ENCODE measurements at regions not wholly inside any gene's neighbourhood (a gene's known extent, or its start where the extent isn't known, plus 50 kb on each side); places are given as distances from the start of the nearest gene placed in this dataset.

DNA sequence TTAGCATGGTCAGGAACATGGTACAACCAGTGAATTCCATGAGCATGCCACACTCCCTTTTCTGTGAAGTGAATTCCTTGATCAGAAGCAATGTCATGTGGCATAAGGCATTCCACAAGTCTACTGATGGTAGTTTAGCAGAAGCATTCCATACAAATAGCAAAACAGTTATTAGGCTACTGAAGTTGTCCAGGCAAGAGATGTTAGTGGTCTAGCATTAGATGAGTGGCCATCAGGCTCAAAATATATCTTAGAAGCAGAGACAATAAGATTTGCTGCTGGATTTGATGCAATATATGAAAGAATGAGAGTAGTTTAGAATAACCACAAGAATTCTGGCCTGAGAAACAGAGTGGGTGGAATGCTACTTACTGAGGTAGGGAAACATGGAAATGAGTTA, 355.3 kb upstream of the NRXN1 start:
- in situ Hi-C loops (cut with MboI; ENCODE audit: low sequenced_read_pairs in 4 of 4) (no loop called here), intact Hi-C loops (cut with DNase I; ENCODE audit: low total_unique reads) (no loop called here)
- H3K4me1 ChIP-seq: no peaks in the 10 kb centered on the region
- no peak overlapping the region for H3K27ac ChIP-seq
- H3K36me3 ChIP-seq: no peaks in the 10 kb centered on the region
- no peak overlapping the region for H3K4me3 ChIP-seq
- ATAC-seq: no peak
- no peak for DNase-seq
- H3K9me3 ChIP-seq: no peaks in the 10 kb centered on the region
- no peaks in the 10 kb centered on the region for H3K27me3 ChIP-seq
- no peak for TF ChIP-seq POLR2A (IDR thresholded peaks at IDR 0.05)
- TF ChIP-seq, protein P1, sequence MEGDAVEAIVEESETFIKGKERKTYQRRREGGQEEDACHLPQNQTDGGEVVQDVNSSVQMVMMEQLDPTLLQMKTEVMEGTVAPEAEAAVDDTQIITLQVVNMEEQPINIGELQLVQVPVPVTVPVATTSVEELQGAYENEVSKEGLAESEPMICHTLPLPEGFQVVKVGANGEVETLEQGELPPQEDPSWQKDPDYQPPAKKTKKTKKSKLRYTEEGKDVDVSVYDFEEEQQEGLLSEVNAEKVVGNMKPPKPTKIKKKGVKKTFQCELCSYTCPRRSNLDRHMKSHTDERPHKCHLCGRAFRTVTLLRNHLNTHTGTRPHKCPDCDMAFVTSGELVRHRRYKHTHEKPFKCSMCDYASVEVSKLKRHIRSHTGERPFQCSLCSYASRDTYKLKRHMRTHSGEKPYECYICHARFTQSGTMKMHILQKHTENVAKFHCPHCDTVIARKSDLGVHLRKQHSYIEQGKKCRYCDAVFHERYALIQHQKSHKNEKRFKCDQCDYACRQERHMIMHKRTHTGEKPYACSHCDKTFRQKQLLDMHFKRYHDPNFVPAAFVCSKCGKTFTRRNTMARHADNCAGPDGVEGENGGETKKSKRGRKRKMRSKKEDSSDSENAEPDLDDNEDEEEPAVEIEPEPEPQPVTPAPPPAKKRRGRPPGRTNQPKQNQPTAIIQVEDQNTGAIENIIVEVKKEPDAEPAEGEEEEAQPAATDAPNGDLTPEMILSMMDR (IDR thresholded peaks at IDR 0.05 in 4 of 5, conservative IDR thresholded peaks at IDR 0.05 in 1 of 5): no peak

DNA sequence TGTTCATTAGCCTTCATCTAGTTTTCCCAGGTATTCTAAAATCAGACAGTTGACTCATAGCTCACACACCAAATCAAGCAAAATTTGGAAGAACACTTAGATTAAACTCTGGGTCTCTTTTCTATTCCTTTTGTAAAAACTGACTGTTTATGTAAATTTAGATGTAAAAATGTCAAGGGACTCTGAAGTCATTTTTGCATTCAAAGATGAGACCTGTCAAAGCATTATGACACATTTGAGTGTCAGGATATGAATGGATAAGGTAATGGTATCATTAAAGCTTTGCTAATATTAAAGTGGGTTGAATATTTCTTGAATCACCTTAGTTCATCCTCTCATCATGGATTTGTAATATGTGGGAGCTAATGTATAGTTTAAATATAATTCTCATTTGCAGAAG, 348.1 kb upstream of the NRXN1 start:
- Histone ChIP-seq H3K27me3 (no peaks in the 10 kb centered on the region), H3K27ac (no peak overlapping the region), H3K4me1 (no peaks in the 10 kb centered on the region), H3K36me3 (no peaks in the 10 kb centered on the region), H3K9me3 (no peaks in the 10 kb centered on the region), H3K4me3 (no peak overlapping the region)
- ATAC-seq: no peak
- intact Hi-C loops (cut with DNase I; ENCODE audit: low total_unique reads) (no loop called here), in situ Hi-C loops (cut with MboI; ENCODE audit: low sequenced_read_pairs in 4 of 4) (no loop called here)
- no peak for TF ChIP-seq POLR2A (IDR thresholded peaks at IDR 0.05)
- TF ChIP-seq, protein P1 (IDR thresholded peaks at IDR 0.05 in 4 of 5, conservative IDR thresholded peaks at IDR 0.05 in 1 of 5): no peak
- DNase-seq: no peak

DNA sequence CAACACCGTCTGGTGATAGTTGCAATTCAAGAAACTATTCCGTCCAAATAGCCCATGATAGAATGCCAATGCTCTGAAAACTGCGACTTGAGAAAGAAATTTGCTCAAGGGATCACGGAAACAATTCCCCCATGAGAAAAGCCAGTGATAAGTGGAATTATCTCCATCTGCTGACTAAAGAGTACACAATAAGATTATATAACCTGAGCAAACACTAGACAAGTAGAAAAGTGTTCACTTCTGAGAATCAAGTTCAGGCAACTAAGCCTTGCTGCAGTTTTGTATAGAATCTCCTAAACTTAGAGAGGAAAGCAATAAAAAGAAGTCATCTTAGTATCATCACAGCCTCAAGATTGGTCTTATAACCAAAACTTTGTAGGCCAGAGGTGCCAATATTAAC, 336.3 kb upstream of the NRXN1 start:
- in situ Hi-C loops (cut with MboI; ENCODE audit: low sequenced_read_pairs in 4 of 4): no loop called here
- intact Hi-C loops (cut with DNase I; ENCODE audit: low total_unique reads): no loop called here
- Histone ChIP-seq H3K4me1 (no peaks in the 10 kb centered on the region), H3K9me3 (no peaks in the 10 kb centered on the region), H3K36me3 (no peaks in the 10 kb centered on the region), H3K27me3 (no peaks in the 10 kb centered on the region), H3K27ac (no peak overlapping the region), H3K4me3 (no peak overlapping the region)
- DNase-seq (no peak), ATAC-seq (no peak)
- no peak for TF ChIP-seq POLR2A (IDR thresholded peaks at IDR 0.05)
- TF ChIP-seq, protein P1 (IDR thresholded peaks at IDR 0.05 in 4 of 5, conservative IDR thresholded peaks at IDR 0.05 in 1 of 5): no peak

DNA sequence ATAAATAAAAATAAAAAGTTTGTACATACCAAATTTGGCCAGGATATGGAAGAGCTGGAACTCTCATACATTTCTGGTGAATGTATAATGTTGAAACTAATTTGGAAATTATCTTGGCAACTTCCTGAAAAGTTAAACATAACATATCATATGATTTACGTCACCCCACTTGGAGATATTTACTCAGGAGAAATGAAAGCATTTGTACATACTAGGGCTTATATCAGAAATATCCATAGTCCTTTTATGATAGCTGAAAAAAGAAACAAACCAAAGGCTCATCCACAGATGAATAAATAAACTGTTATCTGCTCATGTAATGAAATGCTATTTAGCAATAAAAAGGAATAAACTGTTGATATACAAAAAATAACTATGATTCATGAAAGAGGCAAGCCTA, 318.2 kb upstream of the NRXN1 start:
- H3K27ac ChIP-seq: no peak overlapping the region
- no peak for ATAC-seq

DNA sequence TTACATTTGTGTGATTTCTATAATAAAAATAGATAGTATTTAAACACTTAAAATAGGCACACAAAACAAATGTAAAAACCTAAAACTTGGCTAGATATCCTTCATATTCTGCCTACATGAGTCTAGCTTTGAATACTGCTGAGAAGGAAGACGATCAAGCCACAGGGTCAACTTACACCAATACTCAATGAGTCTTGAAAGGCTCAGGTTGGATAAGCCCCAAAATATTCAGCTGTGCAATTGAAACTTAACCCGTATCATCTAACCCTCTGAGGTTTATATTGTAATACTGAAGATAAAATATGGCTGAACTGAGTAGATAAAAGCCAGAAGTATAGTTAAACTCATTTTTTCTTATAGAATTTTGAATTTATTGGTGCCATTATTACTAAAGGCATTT, 313.0 kb upstream of the NRXN1 start:
- in situ Hi-C loops (cut with MboI; ENCODE audit: low sequenced_read_pairs in 4 of 4): no loop called here
- DNase-seq: no peak
- intact Hi-C loops (cut with DNase I; ENCODE audit: low total_unique reads): no loop called here
- ATAC-seq: no peak
- TF ChIP-seq POLR2A (IDR thresholded peaks at IDR 0.05): no peak
- TF ChIP-seq, protein P1 (IDR thresholded peaks at IDR 0.05 in 4 of 5, conservative IDR thresholded peaks at IDR 0.05 in 1 of 5): no peak
- Histone ChIP-seq H3K9me3 (no peaks in the 10 kb centered on the region), H3K36me3 (no peaks in the 10 kb centered on the region), H3K27ac (no peak overlapping the region), H3K27me3 (no peaks in the 10 kb centered on the region), H3K4me1 (no peaks in the 10 kb centered on the region), H3K4me3 (no peak overlapping the region)

More for the DNA sequence above, 318.2 kb upstream of the NRXN1 start:
- no peaks in the 10 kb centered on the region for H3K27me3 ChIP-seq
- intact Hi-C loops (cut with DNase I; ENCODE audit: low total_unique reads): no loop called here
- H3K36me3 ChIP-seq: no peaks in the 10 kb centered on the region
- TF ChIP-seq, protein P1 (IDR thresholded peaks at IDR 0.05 in 4 of 5, conservative IDR thresholded peaks at IDR 0.05 in 1 of 5): no peak
- TF ChIP-seq POLR2A (IDR thresholded peaks at IDR 0.05): no peak
- in situ Hi-C loops (cut with MboI; ENCODE audit: low sequenced_read_pairs in 4 of 4): no loop called here
- H3K4me1 ChIP-seq: no peaks in the 10 kb centered on the region
- DNase-seq: no peak
- no peaks in the 10 kb centered on the region for H3K9me3 ChIP-seq
- no peak overlapping the region for H3K4me3 ChIP-seq

Data from gastrocnemius medialis (tissue), 4 donors.